ENCODE measurements at regions not wholly inside any gene's neighbourhood (a gene's known extent, or its start where the extent isn't known, plus 50 kb on each side); places are given as distances from the start of the nearest gene placed in this dataset.

DNA sequence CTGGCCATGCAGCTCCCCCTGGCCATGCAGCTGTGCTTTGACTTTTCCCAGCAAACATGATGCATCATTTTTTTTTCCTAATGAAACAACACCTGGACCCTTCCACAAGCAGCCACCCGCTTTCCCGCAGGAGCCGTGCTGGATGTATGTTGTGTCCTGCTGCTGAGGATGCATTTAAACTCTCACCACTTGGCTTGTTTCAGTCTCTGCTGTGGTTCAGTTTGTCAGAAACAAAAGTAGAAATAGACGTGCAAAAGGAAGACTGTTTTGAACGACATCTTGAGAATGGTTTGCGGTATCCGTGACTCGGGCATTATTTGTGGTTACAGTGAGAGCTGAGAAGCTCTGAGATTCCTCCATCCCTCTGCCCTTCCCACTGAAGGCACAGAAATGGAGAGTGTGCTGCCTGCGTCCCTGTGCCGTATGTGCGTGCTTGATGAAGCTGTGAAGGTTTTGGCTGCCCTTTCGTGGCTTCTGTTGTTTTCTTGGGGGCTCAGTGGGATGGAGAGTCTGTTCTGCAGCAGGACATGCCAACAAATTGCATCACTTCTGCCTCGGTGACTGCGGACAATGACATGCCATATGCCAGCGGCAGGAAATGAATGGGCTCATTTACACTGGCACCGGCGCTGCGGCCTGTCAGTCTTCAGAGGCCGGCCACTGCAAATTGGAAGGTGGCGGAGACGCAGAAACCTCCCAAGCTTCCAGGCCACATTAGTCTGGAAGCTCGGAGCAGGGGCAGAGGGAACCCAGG lies 417.7 kb upstream of the SALL3 start:
- Histone ChIP-seq H3K4me1 (ENCODE audit: insufficient read depth, insufficient read length) (peaks cover 2% of the 10 kb centered on the region), H3K9me3 (ENCODE audit: insufficient read depth, low read length) (no peaks in the 10 kb centered on the region), H3K27me3 (ENCODE audit: insufficient read depth, insufficient read length) (no peaks in the 10 kb centered on the region), H3K9ac (ENCODE audit: insufficient read length, low read depth) (no peak overlapping the region), H3K36me3 (ENCODE audit: insufficient read depth, insufficient read length, low read length) (no peaks in the 10 kb centered on the region), H3K4me3 (ENCODE audit: insufficient read length, low read depth) (no peak overlapping the region)
- no peak for TF ChIP-seq YY1 (IDR thresholded peaks at IDR 0.05; ENCODE audit: insufficient read depth, insufficient read length)
- TF ChIP-seq SUZ12 (IDR thresholded peaks at IDR 0.05; ENCODE audit: extremely low read depth, insufficient read depth, insufficient read length) = no peak
- TF ChIP-seq ZNF274 (IDR thresholded peaks at IDR 0.05; ENCODE audit: low read depth, low read length) = no peak
- DNase-seq (ENCODE audit: low read depth, low spot score) = no peak

- Histone ChIP-seq H3K9me3 (ENCODE audit: insufficient read depth, low read length) (no peaks in the 10 kb centered on the region), H3K4me1 (ENCODE audit: insufficient read depth, insufficient read length) (peaks cover 2% of the 10 kb centered on the region), H3K36me3 (ENCODE audit: insufficient read depth, insufficient read length, low read length) (no peaks in the 10 kb centered on the region), H3K27me3 (ENCODE audit: insufficient read depth, insufficient read length) (no peaks in the 10 kb centered on the region), H3K4me3 (ENCODE audit: insufficient read length, low read depth) (no peak overlapping the region), H3K9ac (ENCODE audit: insufficient read length, low read depth) (no peak overlapping the region)
- TF ChIP-seq YY1 (IDR thresholded peaks at IDR 0.05; ENCODE audit: insufficient read depth, insufficient read length) = no peak
- TF ChIP-seq SUZ12 (IDR thresholded peaks at IDR 0.05; ENCODE audit: extremely low read depth, insufficient read depth, insufficient read length) = no peak
- TF ChIP-seq ZNF274 (IDR thresholded peaks at IDR 0.05; ENCODE audit: low read depth, low read length) = no peak
- no peak for DNase-seq (ENCODE audit: low read depth, low spot score)
These were observed 417.1 kb upstream of the SALL3 start for GRCh38 chr18:78562531-78562961.

GRCh38 chr18:78563110-78563509 lies 416.5 kb upstream of the SALL3 start:
- no peaks in the 10 kb centered on the region for H3K36me3 ChIP-seq (ENCODE audit: insufficient read depth, insufficient read length, low read length)
- H3K9me3 ChIP-seq (ENCODE audit: insufficient read depth, low read length) = no peaks in the 10 kb centered on the region
- TF ChIP-seq YY1 (IDR thresholded peaks at IDR 0.05; ENCODE audit: insufficient read depth, insufficient read length) (no peak), SUZ12 (IDR thresholded peaks at IDR 0.05; ENCODE audit: extremely low read depth, insufficient read depth, insufficient read length) (no peak), ZNF274 (IDR thresholded peaks at IDR 0.05; ENCODE audit: low read depth, low read length) (no peak)
- no peak overlapping the region for H3K9ac ChIP-seq (ENCODE audit: insufficient read length, low read depth)
- H3K27me3 ChIP-seq (ENCODE audit: insufficient read depth, insufficient read length) = no peaks in the 10 kb centered on the region
- H3K4me3 ChIP-seq (ENCODE audit: insufficient read length, low read depth) = no peak overlapping the region
- H3K4me1 ChIP-seq (ENCODE audit: insufficient read depth, insufficient read length) = peaks cover 2% of the 10 kb centered on the region
- DNase-seq (ENCODE audit: low read depth, low spot score) = no peak

- H3K9me3 ChIP-seq (ENCODE audit: insufficient read depth, low read length) = peaks cover 5% of the 10 kb centered on the region; the same call in 1 of the 2 replicates
- H3K27me3 ChIP-seq (ENCODE audit: insufficient read depth, insufficient read length) = no peaks in the 10 kb centered on the region
- no peak for DNase-seq (ENCODE audit: low read depth, low spot score)
- H3K36me3 ChIP-seq (ENCODE audit: insufficient read depth, insufficient read length, low read length) = no peaks in the 10 kb centered on the region
- no peak overlapping the region for H3K4me3 ChIP-seq (ENCODE audit: insufficient read length, low read depth)
- H3K9ac ChIP-seq (ENCODE audit: insufficient read length, low read depth) = no peak overlapping the region
- peaks cover 2% of the 10 kb centered on the region for H3K4me1 ChIP-seq (ENCODE audit: insufficient read depth, insufficient read length)
- TF ChIP-seq YY1 (IDR thresholded peaks at IDR 0.05; ENCODE audit: insufficient read depth, insufficient read length) (no peak), ZNF274 (IDR thresholded peaks at IDR 0.05; ENCODE audit: low read depth, low read length) (no peak), SUZ12 (IDR thresholded peaks at IDR 0.05; ENCODE audit: extremely low read depth, insufficient read depth, insufficient read length) (no peak)
These were observed 415.6 kb upstream of the SALL3 start for GRCh38 chr18:78564030-78564429.

GRCh38 chr18:78564518-78564917 lies 415.1 kb upstream of the SALL3 start:
- Histone ChIP-seq H3K36me3 (ENCODE audit: insufficient read depth, insufficient read length, low read length) (no peaks in the 10 kb centered on the region), H3K4me1 (ENCODE audit: insufficient read depth, insufficient read length) (peaks cover 2% of the 10 kb centered on the region), H3K4me3 (ENCODE audit: insufficient read length, low read depth) (no peak overlapping the region), H3K9ac (ENCODE audit: insufficient read length, low read depth) (no peak overlapping the region), H3K27me3 (ENCODE audit: insufficient read depth, insufficient read length) (no peaks in the 10 kb centered on the region), H3K9me3 (ENCODE audit: insufficient read depth, low read length) (peaks cover 8% of the 10 kb centered on the region; the same call in 1 of the 2 replicates)
- DNase-seq (ENCODE audit: low read depth, low spot score) = no peak
- TF ChIP-seq ZNF274 (IDR thresholded peaks at IDR 0.05; ENCODE audit: low read depth, low read length) = no peak
- TF ChIP-seq SUZ12 (IDR thresholded peaks at IDR 0.05; ENCODE audit: extremely low read depth, insufficient read depth, insufficient read length) = no peak
- no peak for TF ChIP-seq YY1 (IDR thresholded peaks at IDR 0.05; ENCODE audit: insufficient read depth, insufficient read length)

DNA sequence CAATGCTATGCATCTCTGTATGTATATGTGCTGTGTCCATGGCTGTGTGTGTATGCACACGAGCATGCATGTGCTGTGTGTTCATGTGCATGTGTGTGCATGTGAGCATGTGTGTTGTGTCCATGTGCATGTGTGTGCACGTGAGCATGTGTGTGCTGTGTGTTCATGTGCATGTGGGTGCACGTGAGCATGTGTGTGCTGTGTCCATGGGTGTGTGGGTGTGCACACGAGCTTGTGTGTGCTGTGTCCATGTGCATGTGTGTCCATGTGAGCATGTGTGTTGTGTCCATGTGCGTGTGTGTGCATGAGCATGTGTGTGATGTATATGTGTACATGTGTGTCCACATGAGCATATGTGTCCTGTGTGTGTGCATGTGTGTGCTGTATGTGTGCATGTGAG lies 414.4 kb upstream of the SALL3 start:
- TF ChIP-seq SUZ12 (IDR thresholded peaks at IDR 0.05; ENCODE audit: extremely low read depth, insufficient read depth, insufficient read length) = no peak
- TF ChIP-seq YY1 (IDR thresholded peaks at IDR 0.05; ENCODE audit: insufficient read depth, insufficient read length) = no peak
- TF ChIP-seq ZNF274 (IDR thresholded peaks at IDR 0.05; ENCODE audit: low read depth, low read length) = no peak

GRCh38 chr18:78566065-78566464 lies 413.6 kb upstream of the SALL3 start:
- Histone ChIP-seq H3K36me3 (ENCODE audit: insufficient read depth, insufficient read length, low read length) (no peaks in the 10 kb centered on the region), H3K27me3 (ENCODE audit: insufficient read depth, insufficient read length) (no peaks in the 10 kb centered on the region), H3K4me3 (ENCODE audit: insufficient read length, low read depth) (no peak overlapping the region), H3K9me3 (ENCODE audit: insufficient read depth, low read length) (peaks cover 8% of the 10 kb centered on the region; the same call in 1 of the 2 replicates), H3K4me1 (ENCODE audit: insufficient read depth, insufficient read length) (peaks cover 2% of the 10 kb centered on the region), H3K9ac (ENCODE audit: insufficient read length, low read depth) (no peak overlapping the region)
- no peak for DNase-seq (ENCODE audit: low read depth, low spot score)
- no peak for TF ChIP-seq ZNF274 (IDR thresholded peaks at IDR 0.05; ENCODE audit: low read depth, low read length)
- TF ChIP-seq SUZ12 (IDR thresholded peaks at IDR 0.05; ENCODE audit: extremely low read depth, insufficient read depth, insufficient read length) = no peak
- TF ChIP-seq YY1 (IDR thresholded peaks at IDR 0.05; ENCODE audit: insufficient read depth, insufficient read length) = no peak

More for the DNA sequence above, 414.4 kb upstream of the SALL3 start:
- Histone ChIP-seq H3K4me1 (ENCODE audit: insufficient read depth, insufficient read length) (peaks cover 2% of the 10 kb centered on the region), H3K9me3 (ENCODE audit: insufficient read depth, low read length) (peaks cover 8% of the 10 kb centered on the region; the same call in 1 of the 2 replicates), H3K36me3 (ENCODE audit: insufficient read depth, insufficient read length, low read length) (no peaks in the 10 kb centered on the region), H3K4me3 (ENCODE audit: insufficient read length, low read depth) (no peak overlapping the region), H3K9ac (ENCODE audit: insufficient read length, low read depth) (no peak overlapping the region), H3K27me3 (ENCODE audit: insufficient read depth, insufficient read length) (no peaks in the 10 kb centered on the region)
- no peak for DNase-seq (ENCODE audit: low read depth, low spot score)
